ENCODE measurements at regions not wholly inside any gene's neighbourhood (a gene's known extent, or its start where the extent isn't known, plus 50 kb on each side); places are given as distances from the start of the nearest gene placed in this dataset.

GRCh38 chr10:21167288-21168010 is 270.3 kb upstream of the NEBL start:
- no peak for DNase-seq

DNA sequence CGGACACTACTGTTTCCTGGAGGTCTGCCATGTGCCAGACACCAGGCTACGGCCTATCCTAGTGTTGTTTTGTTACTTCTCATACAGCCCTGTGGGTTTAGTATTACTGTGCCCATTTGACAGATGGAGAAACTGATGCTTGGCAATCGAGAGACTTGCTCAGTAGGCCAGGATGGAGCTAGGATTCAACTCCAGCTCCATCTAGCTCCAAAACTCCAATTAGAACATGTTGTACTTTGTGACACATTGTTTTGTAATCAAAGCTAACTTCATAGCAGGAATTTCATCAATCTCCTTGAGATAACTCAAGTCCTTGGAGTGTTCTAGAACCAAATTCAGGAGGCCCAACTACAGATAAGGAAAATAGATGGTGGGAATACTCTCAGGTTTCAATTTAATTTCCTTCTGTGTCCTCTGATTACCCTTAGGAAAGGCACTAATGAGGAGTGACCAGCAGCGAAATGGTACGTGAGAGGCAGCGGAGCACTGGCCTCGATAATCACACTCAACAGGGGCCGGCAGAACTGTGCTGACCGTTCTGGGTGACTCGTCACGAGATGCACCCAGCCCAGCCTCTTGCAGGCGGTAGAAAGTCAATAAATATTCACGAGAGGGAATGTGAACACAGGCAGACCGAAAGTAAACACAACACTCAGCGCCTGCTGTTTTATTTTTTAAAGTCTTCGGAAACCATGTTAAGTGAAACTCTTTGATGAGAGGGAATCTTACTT is 269.6 kb upstream of the NEBL start:
- DNase-seq: no peak

DNA sequence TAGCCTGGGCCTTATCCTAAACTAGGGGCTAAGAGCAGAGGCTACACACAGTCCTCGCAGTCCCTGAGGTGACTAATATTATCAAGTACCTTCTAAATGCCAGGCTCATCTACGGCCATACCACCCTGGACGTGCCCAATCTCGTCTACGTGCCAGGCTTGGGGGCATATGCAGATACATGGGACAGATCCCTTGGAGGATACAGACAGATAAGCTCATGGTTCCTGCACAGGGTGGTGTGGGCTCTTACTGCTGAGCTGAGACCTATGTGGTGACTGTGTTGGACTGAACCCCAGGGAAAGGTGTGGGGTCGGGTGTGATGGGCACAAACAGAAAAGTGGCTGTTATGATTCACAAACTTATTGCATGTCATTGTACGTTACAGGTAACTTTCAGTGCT is 268.4 kb upstream of the NEBL start:
- DNase-seq: no peak

DNA sequence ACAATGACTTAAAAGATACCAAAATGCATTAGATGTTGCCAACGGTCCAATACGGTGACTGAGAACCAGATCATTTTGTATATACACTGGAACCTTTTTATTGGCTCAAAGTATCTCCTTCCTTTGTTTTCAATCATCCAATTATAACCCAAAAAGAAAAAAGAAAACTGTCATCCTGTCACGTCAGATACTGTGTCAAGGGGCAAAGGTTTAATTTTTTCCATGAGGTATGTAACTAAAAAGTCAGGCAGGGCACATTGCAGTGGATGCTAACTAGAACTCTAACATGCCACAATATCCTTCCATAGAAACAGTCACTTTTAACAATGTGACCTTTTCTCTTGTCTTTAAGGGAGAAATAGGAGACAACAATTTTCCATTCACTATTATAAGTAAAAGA is 267.6 kb upstream of the NEBL start:
- no peak for DNase-seq

GRCh38 chr10:21162948-21163347 is 265.8 kb upstream of the NEBL start:
- DNase-seq: no peak

DNA sequence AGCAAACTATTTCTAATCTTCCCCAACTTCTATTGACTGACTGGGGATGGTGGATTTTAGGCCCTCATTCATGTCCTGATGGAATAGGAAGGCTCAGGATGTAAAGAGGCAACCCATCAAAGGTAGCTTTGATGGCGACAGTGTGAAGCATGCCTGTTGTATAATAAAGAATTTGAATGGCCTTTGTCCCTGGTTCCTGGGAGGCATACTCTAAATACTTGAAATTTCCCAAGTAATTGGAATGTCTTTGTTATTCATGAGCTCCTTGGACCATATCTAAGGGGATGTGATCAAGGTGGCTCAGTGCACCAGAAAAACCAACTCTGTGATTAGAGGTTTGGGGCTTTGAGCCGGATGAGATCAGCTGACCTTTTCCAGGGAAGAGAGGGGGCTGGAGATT is 264.5 kb upstream of the NEBL start:
- DNase-seq: no peak

DNA sequence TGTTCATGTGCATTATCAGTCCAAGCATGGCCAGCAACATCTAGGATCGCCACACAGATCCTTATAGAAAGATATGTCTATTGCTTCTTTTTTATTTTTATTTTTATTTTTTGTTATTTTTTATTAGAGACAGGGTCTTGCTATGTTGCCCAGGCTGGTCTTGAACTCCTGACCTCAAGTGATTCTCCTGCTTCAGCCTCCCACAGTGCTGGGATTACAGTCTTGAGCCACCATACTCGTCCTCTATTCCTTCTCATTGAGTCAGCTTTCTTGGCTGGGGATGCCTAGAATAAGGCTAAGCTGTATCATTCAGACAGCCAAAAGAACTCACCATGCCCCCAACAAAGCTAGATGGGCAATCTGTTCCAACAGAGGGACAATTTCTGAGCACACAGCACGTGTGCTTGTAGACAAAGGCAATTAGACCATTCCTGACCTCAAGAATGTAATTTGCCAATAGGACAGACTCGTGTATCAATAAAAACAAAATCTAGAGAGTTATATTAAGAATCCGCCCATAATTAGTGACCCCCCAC is 264.0 kb upstream of the NEBL start:
- DNase-seq: no peak

- no peak for DNase-seq
Measured at GRCh38 chr10:21160116-21160515, 263.0 kb upstream of the NEBL start.

- DNase-seq: no peak
Measured at GRCh38 chr10:21159669-21160068, 262.6 kb upstream of the NEBL start.

- no peak for DNase-seq
Measured at GRCh38 chr10:21158301-21158700, 261.2 kb upstream of the NEBL start.

GRCh38 chr10:21157664-21158063 is 260.6 kb upstream of the NEBL start:
- no peak for DNase-seq

- no peak for DNase-seq
Measured at GRCh38 chr10:21150166-21150565, 253.1 kb upstream of the NEBL start.

DNA sequence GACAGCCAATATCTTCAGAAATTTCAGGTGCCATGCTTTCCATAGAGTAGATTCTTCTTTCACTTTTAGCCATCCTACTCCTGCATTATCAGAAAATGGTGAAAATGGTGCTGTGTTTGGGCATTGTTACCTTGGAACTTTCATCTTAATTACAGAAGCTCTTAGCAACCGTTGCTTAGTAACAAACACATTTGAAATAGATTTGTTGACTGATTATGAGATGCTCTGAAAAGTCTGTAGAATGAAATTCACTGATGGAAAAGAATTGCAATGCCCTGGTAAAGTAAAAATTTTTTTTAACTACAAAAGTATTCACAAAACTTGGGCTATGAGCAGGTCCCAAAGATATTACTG is 249.3 kb upstream of the NEBL start:
- DNase-seq: no peak

- DNase-seq: no peak
Measured at GRCh38 chr10:21145751-21146435, 248.8 kb upstream of the NEBL start.

- no peak for DNase-seq
Measured at GRCh38 chr10:21144047-21144446, 246.9 kb upstream of the NEBL start.

DNA sequence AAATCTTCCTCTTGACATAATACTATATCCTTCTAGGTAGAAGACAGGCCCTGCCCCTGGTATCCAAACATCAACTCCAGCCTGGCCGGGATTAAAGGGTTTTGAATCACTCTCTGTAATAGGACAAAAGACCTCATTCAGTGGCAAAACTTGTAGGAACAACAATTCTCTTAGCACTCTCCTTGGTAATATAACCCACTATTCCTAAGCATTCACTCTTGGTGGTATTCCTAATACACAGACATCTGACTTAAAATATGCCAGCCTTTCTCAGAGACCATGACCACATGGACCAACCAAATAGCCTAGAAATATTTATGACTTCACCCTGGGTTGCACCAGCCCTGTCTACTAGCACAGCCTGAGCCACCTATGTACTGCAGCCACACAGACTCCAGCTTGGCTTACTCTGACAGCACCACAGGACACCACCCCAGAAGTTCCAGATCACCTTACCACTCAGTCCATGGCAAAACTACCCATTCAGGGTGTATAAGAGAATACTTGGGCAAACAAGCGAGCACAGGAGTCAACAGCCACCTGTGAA is 244.9 kb upstream of the NEBL start:
- no peak for DNase-seq

GRCh38 chr10:21138769-21139340 is 241.7 kb upstream of the NEBL start:
- DNase-seq: no peak

GRCh38 chr10:21135023-21135931 is 238.2 kb upstream of the NEBL start:
- no peak for DNase-seq

DNA sequence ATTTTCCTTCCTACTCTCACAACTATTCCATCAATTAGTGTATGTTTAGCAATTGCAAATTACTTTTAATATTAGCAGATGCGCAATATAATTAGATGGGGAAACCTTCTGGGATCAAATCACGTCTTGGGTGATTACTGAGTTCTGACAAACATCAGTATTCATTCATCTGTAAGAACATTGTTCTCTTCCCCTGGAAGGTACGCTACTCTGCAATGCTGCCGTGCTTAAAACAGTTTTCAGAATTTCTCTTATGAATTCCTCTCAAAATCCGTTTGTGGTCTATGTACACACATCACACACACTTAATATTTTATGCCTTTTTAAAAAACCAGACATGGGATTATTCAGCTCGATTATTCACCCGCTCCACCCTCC is 237.5 kb upstream of the NEBL start:
- DNase-seq: no peak

- DNase-seq: no peak
Measured at GRCh38 chr10:21130683-21131442, 233.8 kb upstream of the NEBL start.

- no peak for DNase-seq
Measured at GRCh38 chr10:21130108-21130507, 233.0 kb upstream of the NEBL start.

All from NCI-H446 (cell line).